Subcutaneous abdominal adipose tissue (tissue), 5 donors: ENCODE measurements at regions not wholly inside any gene's neighbourhood (a gene's known extent, or its start where the extent isn't known, plus 50 kb on each side); places are given as distances from the start of the nearest gene placed in this dataset.

Source experiments
- H3K27ac ChIP-seq: one replicate; pipeline ENCODE4 v1.7.0; 2013; ENCODE audit warnings: low read depth, mild to moderate bottlenecking, inconsistent platforms, low read length, moderate library complexity
- H3K27me3 ChIP-seq, 5 donors: one replicate each; pipeline ENCODE4 v1.7.0; 2013; ENCODE audit warnings: low read length in 5 of 5, inconsistent platforms in 1 of 5; ENCODE audit not compliant: control insufficient read depth in 5 of 5, insufficient read depth in 4 of 5
- H3K36me3 ChIP-seq, 5 donors: one replicate each; pipeline ENCODE4 v1.7.0; 2013; ENCODE audit warnings: low read length in 5 of 5; ENCODE audit not compliant: control insufficient read depth in 5 of 5, insufficient read depth in 5 of 5
- H3K4me1 ChIP-seq, 5 donors: one replicate each; pipeline ENCODE4 v1.7.0; 2013; ENCODE audit warnings: low read length in 5 of 5, mild to moderate bottlenecking in 3 of 5, moderate library complexity in 1 of 5; ENCODE audit not compliant: control insufficient read depth in 5 of 5, insufficient read depth in 5 of 5
- H3K4me3 ChIP-seq, 5 donors: one replicate each; pipeline ENCODE4 v1.7.0; 2013; ENCODE audit warnings: low read length in 5 of 5, low read depth in 1 of 5
- H3K9ac ChIP-seq, 5 donors: one replicate each; pipeline ENCODE4 v1.7.0; 2013; ENCODE audit warnings: low read length in 5 of 5, mild to moderate bottlenecking in 4 of 5, moderate library complexity in 3 of 5
- H3K9me3 ChIP-seq, 5 donors: one replicate each; pipeline ENCODE4 v1.7.0; 2013; ENCODE audit warnings: low read length in 5 of 5; ENCODE audit not compliant: control insufficient read depth in 5 of 5
- donor health status: healthy.
- donor health status: healthy.
- donor health status: healthy.
- donor health status: healthy.
- donor health status: healthy.

DNA sequence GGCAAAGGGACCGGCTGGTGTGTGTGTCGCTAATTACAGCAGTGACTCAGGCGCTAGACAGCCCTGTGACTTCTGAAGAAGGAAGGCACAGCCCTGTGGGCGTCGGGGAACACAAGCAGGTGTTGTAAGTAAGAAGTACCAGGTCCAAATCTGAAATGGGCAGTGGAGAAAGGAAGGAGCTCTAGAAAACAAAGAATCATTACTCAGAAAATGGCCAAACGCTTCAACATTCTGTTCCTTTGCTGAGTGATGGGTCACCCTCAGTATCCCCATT, 106.8 kb downstream of the PXDC1 start:
- Histone ChIP-seq H3K9me3 (no peaks in the 10 kb centered on the region), H3K9ac (no peak overlapping the region), H3K4me1 (no peaks in the 10 kb centered on the region), H3K27ac (no peak overlapping the region), H3K27me3 (no peaks in the 10 kb centered on the region), H3K36me3 (no peaks in the 10 kb centered on the region), H3K4me3 (no peak overlapping the region)

DNA sequence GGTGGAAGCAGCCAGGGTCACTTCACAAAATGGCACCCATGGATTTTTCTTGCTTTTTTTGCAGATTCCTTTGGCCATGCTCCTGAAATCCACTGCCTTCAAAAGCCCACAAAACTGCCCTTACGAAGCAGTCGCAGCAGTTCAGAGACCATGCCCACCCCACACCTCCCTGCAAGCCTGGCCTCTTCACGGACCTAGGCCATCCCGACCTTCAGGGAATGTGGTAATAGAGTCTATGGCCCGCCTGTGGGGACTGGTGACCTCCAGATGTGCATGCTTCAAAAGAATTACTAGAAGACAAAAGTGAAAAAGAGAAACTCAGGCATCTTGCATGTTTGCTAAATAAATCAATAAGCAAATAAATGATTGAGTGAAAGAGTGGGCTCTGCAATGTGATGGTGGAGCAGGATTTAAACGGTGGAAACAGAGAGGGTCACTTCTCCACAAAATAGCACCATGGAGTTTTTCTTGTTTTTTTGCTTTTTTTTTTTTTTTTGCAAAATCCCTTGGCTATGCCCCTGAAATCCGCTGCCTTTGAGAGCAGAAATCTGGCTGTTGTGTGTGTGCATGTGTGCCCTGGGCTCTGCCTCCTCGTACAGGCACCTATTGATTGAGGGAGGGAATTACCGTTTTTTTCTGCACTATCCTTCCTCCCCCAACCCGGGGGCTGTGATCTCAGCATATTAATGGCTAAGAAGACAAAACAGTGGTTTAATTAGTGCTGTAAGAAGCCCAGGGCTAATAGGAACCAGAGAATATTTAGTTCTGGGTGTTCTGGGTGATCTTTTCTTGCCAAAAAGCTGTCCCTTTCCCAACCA, 107.4 kb downstream of the PXDC1 start:
- Histone ChIP-seq H3K4me3 (no peak overlapping the region), H3K9me3 (no peaks in the 10 kb centered on the region), H3K36me3 (no peaks in the 10 kb centered on the region), H3K9ac (no peak overlapping the region), H3K27me3 (no peaks in the 10 kb centered on the region), H3K27ac (no peak overlapping the region), H3K4me1 (no peaks in the 10 kb centered on the region)

DNA sequence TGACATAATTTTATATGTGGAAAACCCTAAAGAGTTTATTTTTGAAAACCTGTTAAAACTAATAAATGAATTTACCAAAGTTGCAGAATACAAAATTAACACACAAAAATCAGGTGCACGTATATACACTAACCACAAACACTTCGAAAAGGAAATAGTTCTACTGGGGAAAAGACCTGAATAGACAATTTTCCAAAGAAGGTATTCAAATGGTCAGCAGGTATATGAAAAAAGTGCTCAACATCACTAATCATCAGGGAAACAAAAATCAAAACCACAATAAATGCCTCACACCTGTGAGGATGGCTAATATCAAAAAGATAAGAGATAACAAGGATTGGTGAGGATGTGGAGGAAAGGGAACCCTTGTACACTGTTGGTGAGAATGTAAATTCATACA, 110.6 kb downstream of the PXDC1 start:
- H3K9me3 ChIP-seq, result peaks cover 0 to 4% (median 3%) of the 10 kb centered on the region in 5 donors
- no peak overlapping the region for H3K27ac ChIP-seq
- no peak overlapping the region for H3K4me3 ChIP-seq
- no peaks in the 10 kb centered on the region for H3K27me3 ChIP-seq
- no peaks in the 10 kb centered on the region for H3K36me3 ChIP-seq
- no peaks in the 10 kb centered on the region for H3K4me1 ChIP-seq
- H3K9ac ChIP-seq, result no peak overlapping the region

DNA sequence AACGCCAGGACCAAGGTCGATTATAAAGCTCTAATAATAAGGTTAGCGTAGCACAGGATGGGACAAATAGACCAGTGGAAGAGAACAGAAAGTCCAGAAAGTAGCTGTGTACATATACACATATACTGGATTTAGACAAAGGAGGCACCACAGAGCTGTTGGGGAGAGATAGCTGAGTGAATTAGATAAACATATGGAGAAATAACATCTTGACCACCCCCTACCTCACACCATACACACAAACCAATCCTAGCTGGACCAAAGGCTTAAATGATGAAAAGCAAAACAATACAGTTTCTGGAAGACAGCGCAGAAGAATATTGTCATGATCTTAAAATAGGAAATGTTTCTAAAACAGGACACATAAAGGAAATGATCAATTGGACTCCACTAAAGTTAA, 112.9 kb downstream of the PXDC1 start:
- Histone ChIP-seq H3K4me1 (peaks cover 0 to 20% (median 12%) of the 10 kb centered on the region in 5 donors), H3K9ac (no peak overlapping the region), H3K27ac (no peak overlapping the region), H3K9me3 (peaks cover 0 to 4% (median 3%) of the 10 kb centered on the region in 5 donors), H3K27me3 (no peaks in the 10 kb centered on the region), H3K4me3 (no peak overlapping the region), H3K36me3 (no peaks in the 10 kb centered on the region)

DNA sequence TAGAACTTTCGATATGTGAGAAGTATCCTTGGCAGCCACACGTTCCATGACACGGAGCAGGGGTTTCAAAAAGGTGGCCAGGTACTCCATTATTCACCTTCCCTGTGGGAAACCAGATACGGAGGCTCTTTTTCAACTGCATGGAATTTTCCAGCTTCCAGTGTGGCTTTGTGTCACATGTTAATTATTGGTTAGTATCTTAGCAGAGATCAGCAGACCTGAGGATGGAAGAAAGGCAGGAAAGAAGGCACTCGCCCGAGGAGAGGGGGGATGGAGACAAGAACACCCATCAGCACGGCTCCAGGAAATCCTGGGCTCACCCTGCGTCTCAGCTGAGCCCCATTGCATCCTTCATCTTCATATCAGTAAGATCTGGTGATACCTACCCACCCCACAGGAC, 115.5 kb downstream of the PXDC1 start:
- H3K9me3 ChIP-seq, result peaks cover 0 to 4% (median 3%) of the 10 kb centered on the region in 5 donors
- H3K27ac ChIP-seq, result no peak overlapping the region
- H3K4me3 ChIP-seq, result no peak overlapping the region
- H3K4me1 ChIP-seq, result peaks cover 0 to 21% (median 15%) of the 10 kb centered on the region in 5 donors
- H3K27me3 ChIP-seq, result no peaks in the 10 kb centered on the region
- H3K36me3 ChIP-seq, result no peaks in the 10 kb centered on the region
- H3K9ac ChIP-seq, result no peak overlapping the region

DNA sequence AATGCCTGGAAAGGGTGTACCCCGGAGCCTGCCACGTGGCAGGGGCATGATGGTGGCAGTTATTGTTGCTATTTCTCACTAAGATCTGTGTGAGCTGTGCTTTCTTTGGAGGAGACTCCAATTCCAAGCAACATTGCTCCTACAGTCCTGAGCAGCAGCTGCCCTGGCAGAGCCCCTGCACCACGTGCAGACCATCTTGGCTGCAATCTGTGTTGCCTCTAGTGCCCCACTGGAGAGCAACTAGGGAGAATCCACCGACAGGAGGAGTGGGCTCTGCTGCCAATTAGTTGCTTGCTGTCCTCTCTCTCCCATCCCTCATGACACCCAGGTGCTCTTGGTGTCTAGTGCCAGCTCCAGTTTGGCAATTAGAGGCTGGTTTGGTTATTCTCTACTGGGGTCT, 116.0 kb downstream of the PXDC1 start:
- Histone ChIP-seq H3K27ac (no peak overlapping the region), H3K27me3 (no peaks in the 10 kb centered on the region), H3K4me1 (peaks cover 0 to 21% (median 18%) of the 10 kb centered on the region in 5 donors), H3K36me3 (no peaks in the 10 kb centered on the region), H3K4me3 (no peak overlapping the region), H3K9ac (no peak overlapping the region), H3K9me3 (peaks cover 0 to 4% (median 3%) of the 10 kb centered on the region in 5 donors)

DNA sequence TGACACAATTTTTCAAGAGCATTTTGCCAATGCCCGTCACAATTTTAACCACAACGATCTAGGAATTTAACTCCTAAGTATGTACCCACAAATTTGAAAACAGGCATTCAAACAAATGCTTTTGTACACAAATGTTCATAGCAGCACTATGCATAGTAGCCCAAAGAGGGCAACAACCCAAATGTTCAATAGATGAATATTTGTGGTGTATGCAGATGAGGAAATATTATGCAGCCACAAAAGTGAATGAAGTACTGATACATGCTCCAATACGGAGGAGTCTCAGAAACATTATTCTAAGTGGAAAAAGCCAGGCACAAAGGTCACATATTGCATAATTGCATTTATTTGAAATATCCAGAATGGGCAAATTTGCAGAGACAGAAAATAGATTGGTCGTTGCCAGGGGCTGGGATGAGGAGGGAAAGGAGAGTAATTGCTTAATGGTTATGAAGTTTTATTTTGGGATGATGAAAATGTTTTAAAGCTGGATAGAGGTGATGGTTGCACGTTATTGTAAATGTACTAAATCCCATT, 117.2 kb downstream of the PXDC1 start:
- H3K4me1 ChIP-seq, result peaks cover 0 to 23% (median 20%) of the 10 kb centered on the region in 5 donors
- peak overlapping the region; percentile 6 for H3K27ac ChIP-seq

DNA sequence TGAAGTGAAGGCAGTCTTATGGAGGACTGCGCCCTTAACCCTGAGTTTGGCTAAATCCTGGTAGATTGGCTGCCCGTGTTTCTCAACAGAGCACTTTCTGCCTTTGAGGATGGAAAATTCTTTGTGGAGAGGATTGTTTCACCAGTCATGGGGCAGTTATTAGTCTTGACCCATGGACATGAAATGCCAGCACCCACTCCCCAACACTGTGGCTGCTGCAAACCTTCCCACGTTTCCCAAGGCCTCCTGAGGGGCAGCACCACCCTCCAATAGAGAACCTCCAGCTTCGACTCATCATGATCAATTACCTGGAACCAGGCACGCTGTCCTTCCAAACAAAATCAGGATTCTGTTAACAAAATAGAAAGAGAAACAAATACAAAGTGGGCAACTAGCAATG, 117.8 kb downstream of the PXDC1 start:
- H3K9me3 ChIP-seq, result peaks cover 0 to 3% (median 3%) of the 10 kb centered on the region in 5 donors
- no peak overlapping the region for H3K9ac ChIP-seq
- peaks cover 2 to 23% (median 20%) of the 10 kb centered on the region in 5 donors for H3K4me1 ChIP-seq
- H3K27ac ChIP-seq, result peak overlapping the region; percentile 6
- H3K27me3 ChIP-seq, result no peaks in the 10 kb centered on the region
- no peaks in the 10 kb centered on the region for H3K36me3 ChIP-seq
- no peak overlapping the region for H3K4me3 ChIP-seq

More for the DNA sequence above, 117.2 kb downstream of the PXDC1 start:
- Histone ChIP-seq H3K9ac (no peak overlapping the region), H3K4me3 (no peak overlapping the region), H3K27me3 (no peaks in the 10 kb centered on the region), H3K36me3 (no peaks in the 10 kb centered on the region), H3K9me3 (peaks cover 0 to 4% (median 3%) of the 10 kb centered on the region in 5 donors)

DNA sequence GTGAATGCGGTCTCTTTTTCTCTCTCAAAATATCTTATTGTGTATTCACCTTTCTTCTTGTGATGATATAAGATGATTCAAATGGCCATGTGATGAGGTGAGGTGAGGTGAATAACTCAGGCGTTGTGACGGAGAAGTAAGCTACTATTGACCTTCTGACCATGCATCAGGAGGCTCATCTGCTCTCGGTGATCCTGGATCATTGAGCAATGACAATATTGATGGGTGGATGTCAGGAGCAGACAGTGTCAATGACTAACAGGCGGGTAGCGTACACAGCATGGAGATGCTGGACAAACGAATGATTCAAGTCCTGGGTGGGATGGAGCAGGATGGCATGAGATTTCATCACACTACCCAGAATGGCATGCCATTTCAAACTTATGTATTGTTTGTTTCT, 119.6 kb downstream of the PXDC1 start:
- Histone ChIP-seq H3K27me3 (peaks cover 0 to 2% (median 0%) of the 10 kb centered on the region in 5 donors), H3K9ac (no peak overlapping the region), H3K36me3 (no peaks in the 10 kb centered on the region), H3K4me3 (no peak overlapping the region), H3K9me3 (no peaks in the 10 kb centered on the region), H3K4me1 (peaks cover 2 to 26% (median 20%) of the 10 kb centered on the region in 5 donors), H3K27ac (no peak overlapping the region)

DNA sequence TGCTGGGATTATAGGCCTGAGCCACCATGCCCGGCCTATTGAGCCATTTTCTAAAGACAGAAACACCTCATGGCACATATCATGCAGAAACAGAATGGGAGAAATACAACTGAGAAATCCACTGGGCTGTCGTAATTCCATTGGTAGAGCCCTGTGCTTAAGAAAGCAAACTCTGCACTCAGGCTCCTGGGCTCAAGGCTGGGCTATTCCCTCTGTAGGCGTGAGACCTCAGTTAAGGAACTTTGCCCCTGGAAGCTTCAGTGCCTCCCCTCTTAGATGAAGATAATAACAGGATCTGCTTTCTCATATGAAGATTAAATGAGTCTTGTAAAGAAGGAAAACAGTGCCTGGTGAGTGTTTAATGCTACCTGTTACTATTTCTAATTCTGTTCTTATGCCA, 120.3 kb downstream of the PXDC1 start:
- Histone ChIP-seq H3K27ac (no peak overlapping the region), H3K4me1 (peaks cover 2 to 26% (median 20%) of the 10 kb centered on the region in 5 donors), H3K27me3 (peaks cover 0 to 4% (median 0%) of the 10 kb centered on the region in 5 donors), H3K36me3 (no peaks in the 10 kb centered on the region), H3K9me3 (no peaks in the 10 kb centered on the region), H3K9ac (no peak overlapping the region), H3K4me3 (no peak overlapping the region)
